Endothelial cell of umbilical vein (primary cell): ENCODE measurements at regions not wholly inside any gene's neighbourhood (a gene's known extent, or its start where the extent isn't known, plus 50 kb on each side); places are given as distances from the start of the nearest gene placed in this dataset.

Experiments used
- BruUV-seq: library from RNA; stranded (reverse); fragments of 400-500 nt; replicated peaks from 2 replicates; lab custom pipeline; 2021; lab: Mats Ljungman, UMichigan
- CTCF ChIA-PET: fragments of 300-600, 350-600 bp; sonication (Branson Sonifier 250); formaldehyde crosslinking; loops from one replicate; lab custom pipeline; 2021; ENCODE audit warnings: antibody characterized with exemption, inconsistent platforms; lab: Charles Lee
- POLR2A ChIA-PET: fragments of 300-600, 350-600 bp; sonication (Branson Sonifier 250); formaldehyde crosslinking; loops from one replicate; lab custom pipeline; 2021; ENCODE audit warnings: antibody characterized with exemption, inconsistent platforms; lab: Charles Lee
- DNase-seq: peaks from one replicate; pipeline ENCODE4 v3.0.0-alpha.2; 2011; ENCODE audit warnings: low read depth, low spot score
- FAIRE-seq: peaks from 2 replicates; lab custom pipeline; 2011; peaks lifted over from hg19 to GRCh38; lab: Jason Lieb, UNC
- H2AFZ ChIP-seq: 2 replicates; pipeline ENCODE4 v1.6.0; 2012; ENCODE audit warnings: low read depth, low read length, control low read depth, inconsistent platforms
- H3K27ac ChIP-seq: 2 replicates; pipeline ENCODE4 v1.5.1; 2011; ENCODE audit warnings: low read depth, mild to moderate bottlenecking, control low read depth, low read length, moderate library complexity; ENCODE audit not compliant: insufficient read depth
- H3K27me3 ChIP-seq, 2 experiments: 2 replicates each; pipeline versions ENCODE4 v1.6.0 to v1.6.1; 2011; ENCODE audit warnings: low read length in 2 of 2, mixed read lengths in 1 of 2; ENCODE audit not compliant: control insufficient read depth in 2 of 2, insufficient read depth in 2 of 2
- H3K36me3 ChIP-seq, 2 experiments: 2 replicates in 1 of 2; 3 replicates in 1 of 2; pipeline ENCODE4 v1.5.1; 2011; ENCODE audit warnings: low read length in 2 of 2, mild to moderate bottlenecking in 1 of 2, moderate library complexity in 1 of 2; ENCODE audit not compliant: control insufficient read depth in 2 of 2, insufficient read depth in 2 of 2; ENCODE audit errors: extremely low read depth in 1 of 2
- H3K4me1 ChIP-seq: 3 replicates; pipeline ENCODE4 v1.5.1; 2011; ENCODE audit warnings: mild to moderate bottlenecking, low read length; ENCODE audit not compliant: control insufficient read depth, insufficient read depth; ENCODE audit errors: extremely low read depth
- H3K4me2 ChIP-seq: 2 replicates; pipeline ENCODE4 v1.6.1; 2011; ENCODE audit warnings: low read length, control low read depth, mixed read lengths; ENCODE audit not compliant: insufficient read depth
- H3K4me3 ChIP-seq, 3 experiments: fragments of 200-600 bp in 1 of 3; sonication (generic), shearing (Covaris generic) in 1 of 3; replicated peaks in 1 of 3; 2 replicates each; pipeline ENCODE4 v1.5.1; 2011 to 2016; ENCODE audit warnings: control low read depth in 3 of 3, low read length in 3 of 3, mild to moderate bottlenecking in 2 of 3, inconsistent platforms in 1 of 3, low read depth in 1 of 3, moderate library complexity in 1 of 3; ENCODE audit not compliant: insufficient read depth in 1 of 3
- H3K79me2 ChIP-seq: 2 replicates; pipeline ENCODE4 v1.6.0; 2012; ENCODE audit warnings: low read length, inconsistent platforms; ENCODE audit not compliant: control insufficient read depth, insufficient read depth
- H3K9ac ChIP-seq: replicated peaks from 2 replicates; pipeline ENCODE3; 2011; ENCODE audit warnings: low read length, control low read depth; ENCODE audit not compliant: insufficient read depth; ENCODE audit errors: extremely low read depth
- H3K9me1 ChIP-seq: replicated peaks from 3 replicates; pipeline ENCODE4 v1.6.0; 2011; ENCODE audit warnings: mild to moderate bottlenecking, low read length; ENCODE audit not compliant: control insufficient read depth, insufficient read depth; ENCODE audit errors: extremely low read depth
- H3K9me3 ChIP-seq: replicated peaks from 2 replicates; pipeline ENCODE4 v1.5.1; 2012; ENCODE audit warnings: low read length, inconsistent platforms; ENCODE audit not compliant: control insufficient read depth, insufficient read depth
- H4K20me1 ChIP-seq: replicated peaks from 2 replicates; pipeline ENCODE3; 2011; ENCODE audit warnings: mild to moderate bottlenecking, low read length; ENCODE audit not compliant: control insufficient read depth, insufficient read depth; ENCODE audit errors: extremely low read depth
- CTCF ChIP-seq, 2 donors: IDR thresholded peaks; 1 replicate in 1 of 2; 2 replicates in 1 of 2; pipeline ENCODE4 v1.5.1; 2011; ENCODE audit warnings: low read length in 2 of 2, mild to moderate bottlenecking in 2 of 2, moderate library complexity in 2 of 2, control low read depth in 1 of 2, inconsistent platforms in 1 of 2, low read depth in 1 of 2; ENCODE audit not compliant: insufficient read depth in 1 of 2; ENCODE audit errors: extremely low read depth in 1 of 2
- EZH2 ChIP-seq: IDR thresholded peaks from 2 replicates; pipeline ENCODE4 v1.6.1; 2012; ENCODE audit warnings: borderline replicate concordance, low read depth, mild to moderate bottlenecking, moderate library complexity, low read length, inconsistent platforms; ENCODE audit not compliant: severe bottlenecking
- FOS ChIP-seq: IDR thresholded peaks from 2 replicates; pipeline ENCODE4 v1.6.1; 2011; ENCODE audit warnings: mild to moderate bottlenecking, low read length, moderate library complexity, borderline replicate concordance; ENCODE audit not compliant: insufficient read depth
- GATA2 ChIP-seq: IDR thresholded peaks from 2 replicates; pipeline ENCODE4 v1.7.0; 2011; ENCODE audit warnings: low read depth, mild to moderate bottlenecking, moderate library complexity, mixed read lengths, low read length; ENCODE audit not compliant: insufficient read length, insufficient read depth
- JUN ChIP-seq: IDR thresholded peaks from 2 replicates; pipeline ENCODE4 v1.6.1; 2011; ENCODE audit warnings: borderline replicate concordance, low read depth; ENCODE audit not compliant: insufficient read length, insufficient read depth
- MAX ChIP-seq: IDR thresholded peaks from 2 replicates; pipeline ENCODE4 v1.6.1; 2011; ENCODE audit not compliant: insufficient read depth, insufficient read length
- MYC ChIP-seq: IDR thresholded peaks from one replicate; pipeline ENCODE4 v1.6.1; 2011; ENCODE audit warnings: mild to moderate bottlenecking, low read depth, low read length
- POLR2A ChIP-seq: IDR thresholded peaks from 2 replicates; pipeline ENCODE4 v1.6.1; 2012; ENCODE audit warnings: low read depth, mild to moderate bottlenecking, control low read depth, low read length
- POLR2AphosphoS5 ChIP-seq: IDR thresholded peaks from 2 replicates; pipeline ENCODE4 v1.6.1; 2012; ENCODE audit warnings: low read depth, mild to moderate bottlenecking, control low read depth, low read length, moderate library complexity; ENCODE audit not compliant: insufficient read depth
- dilution Hi-C: fragments of 300-500 bp; cut with MboI; formaldehyde crosslinking; loops from one replicate; pipeline ENCODE4 v1.15.0; 2019; ENCODE audit warnings: low sequenced_read_pairs; ENCODE audit not compliant: extremely low pct_ligation_motif_present
- intact Hi-C: fragments of 100-400 bp; cut with micrococcal nuclease; formaldehyde crosslinking; loops from one replicate; pipeline ENCODE4 v1.10.0; 2022

GRCh38 chr6:24987446-24988115 is 51.8 kb upstream of the RIPOR2 start:
- dilution Hi-C loops, result no loop called here
- no peak for TF ChIP-seq POLR2AphosphoS5
- TF ChIP-seq GATA2, result no peak
- TF ChIP-seq FOS, result no peak
- no peak for TF ChIP-seq POLR2A
- no peak for TF ChIP-seq MAX
- no peak for TF ChIP-seq MYC
- TF ChIP-seq CTCF (IDR thresholded peaks at IDR 0.05; ENCODE audit: extremely low read depth in 1 of 2, insufficient read depth in 1 of 2, low read depth in 1 of 2, low read length in 2 of 2), result no peak
- TF ChIP-seq EZH2, result no peak
- TF ChIP-seq JUN, result no peak
- ChIA-PET CTCF (interaction anchor here (0.8 to 1.4 kb wide), 3 partner anchors 10 to 278 kb away, joined by 3 to 4 read pairs (median 3); no protein-coding TSS in a partner anchor), POLR2A (interaction anchor here (0.7 kb wide), 1 partner anchor 278 kb away, joined by 3 read pairs; no protein-coding TSS in a partner anchor)
- Histone ChIP-seq H3K4me1 (no peaks in the 10 kb centered on the region), H3K4me3 (no peak overlapping the region), H3K4me2 (no peak overlapping the region), H3K9me1 (no peaks in the 10 kb centered on the region), H2AFZ (no peak overlapping the region), H3K79me2 (no peaks in the 10 kb centered on the region), H3K9ac (no peak overlapping the region), H3K27me3 (no peaks in the 10 kb centered on the region), H4K20me1 (no peaks in the 10 kb centered on the region), H3K36me3 (no peaks in the 10 kb centered on the region), H3K9me3 (no peaks in the 10 kb centered on the region), H3K27ac (no peak overlapping the region)
- no peak for DNase-seq
- BruUV-seq, result no TSS peak
- intact Hi-C loops, result no loop called here
- no peak for FAIRE-seq
